ENCODE measurements at regions not wholly inside any gene's neighbourhood (a gene's known extent, or its start where the extent isn't known, plus 50 kb on each side); places are given as distances from the start of the nearest gene placed in this dataset.

GRCh38 chr6:4637691-4638433, 138.3 kb upstream of the CDYL start:
- intact Hi-C loops (cut with micrococcal nuclease; ENCODE audit: unreplicated experiment) (no loop called here), in situ Hi-C loops (cut with HindIII; ENCODE audit: low pct_unique_long_range_greater_than_20kb, low sequenced_read_pairs) (no loop called here)
- no peaks in the 10 kb centered on the region for H3K9me3 ChIP-seq (ENCODE audit: control insufficient read depth, insufficient read depth, low read depth, low read length)
- H3K27ac ChIP-seq (ENCODE audit: low read length) = no peak overlapping the region
- no peak for TF ChIP-seq CTCF (IDR thresholded peaks at IDR 0.05)
- no peak for TF ChIP-seq TCF7L2 (IDR thresholded peaks at IDR 0.05; ENCODE audit: low read depth, low read length)
- no peak for TF ChIP-seq SIN3A (IDR thresholded peaks at IDR 0.05; ENCODE audit: borderline replicate concordance, insufficient read depth, low read depth, low read length)
- no peak for TF ChIP-seq REST (IDR thresholded peaks at IDR 0.05; ENCODE audit: insufficient read depth in 1 of 2, low read depth in 2 of 2, low read length in 1 of 2)
- ChIA-PET CTCF (no interaction called here), POLR2A (no interaction called here)
- BruUV-seq (replicated peaks) = no TSS peak
- H3K4me1 ChIP-seq (ENCODE audit: control insufficient read depth, insufficient read depth, low read length) = no peaks in the 10 kb centered on the region
- H3K4me3 ChIP-seq (ENCODE audit: low read depth in 2 of 2, low read length in 2 of 2) = no peak overlapping the region
- H3K36me3 ChIP-seq (ENCODE audit: control insufficient read depth, insufficient read depth, low read length) = no peaks in the 10 kb centered on the region
- H3K27me3 ChIP-seq (ENCODE audit: control insufficient read depth, insufficient read depth, low read length) = no peaks in the 10 kb centered on the region
- no peak for ATAC-seq
- no peak for DNase-seq (ENCODE audit: low read depth, low spot score)

GRCh38 chr6:4636881-4637224, 139.4 kb upstream of the CDYL start:
- Histone ChIP-seq H3K4me1 (ENCODE audit: control insufficient read depth, insufficient read depth, low read length) (no peaks in the 10 kb centered on the region), H3K27me3 (ENCODE audit: control insufficient read depth, insufficient read depth, low read length) (no peaks in the 10 kb centered on the region), H3K9me3 (ENCODE audit: control insufficient read depth, insufficient read depth, low read depth, low read length) (no peaks in the 10 kb centered on the region), H3K36me3 (ENCODE audit: control insufficient read depth, insufficient read depth, low read length) (no peaks in the 10 kb centered on the region), H3K27ac (ENCODE audit: low read length) (no peak overlapping the region), H3K4me3 (ENCODE audit: low read depth in 2 of 2, low read length in 2 of 2) (no peak overlapping the region)
- BruUV-seq (replicated peaks) = no TSS peak
- no peak for TF ChIP-seq SIN3A (IDR thresholded peaks at IDR 0.05; ENCODE audit: borderline replicate concordance, insufficient read depth, low read depth, low read length)
- no peak for TF ChIP-seq POLR2AphosphoS5 (IDR thresholded peaks at IDR 0.05; ENCODE audit: low read depth, low read length)
- POLR2A ChIA-PET = no interaction called here
- intact Hi-C loops (cut with micrococcal nuclease; ENCODE audit: unreplicated experiment) (no loop called here), in situ Hi-C loops (cut with HindIII; ENCODE audit: low pct_unique_long_range_greater_than_20kb, low sequenced_read_pairs) (no loop called here)
- DNase-seq (ENCODE audit: low read depth, low spot score) = no peak
- no peak for ATAC-seq
- CTCF ChIA-PET = no interaction called here

- no peaks in the 10 kb centered on the region for H3K4me1 ChIP-seq (ENCODE audit: control insufficient read depth, insufficient read depth, low read length)
- CTCF ChIA-PET = no interaction called here
- intact Hi-C loops (cut with micrococcal nuclease; ENCODE audit: unreplicated experiment) (no loop called here), in situ Hi-C loops (cut with HindIII; ENCODE audit: low pct_unique_long_range_greater_than_20kb, low sequenced_read_pairs) (no loop called here)
- no peak for TF ChIP-seq CTCF (IDR thresholded peaks at IDR 0.05)
- TF ChIP-seq POLR2AphosphoS5 (IDR thresholded peaks at IDR 0.05; ENCODE audit: low read depth, low read length) = no peak
- DNase-seq (ENCODE audit: low read depth, low spot score) = no peak
- no peaks in the 10 kb centered on the region for H3K9me3 ChIP-seq (ENCODE audit: control insufficient read depth, insufficient read depth, low read depth, low read length)
- BruUV-seq (replicated peaks) = no TSS peak
- H3K36me3 ChIP-seq (ENCODE audit: control insufficient read depth, insufficient read depth, low read length) = no peaks in the 10 kb centered on the region
- no peak for ATAC-seq
- H3K27me3 ChIP-seq (ENCODE audit: control insufficient read depth, insufficient read depth, low read length) = no peaks in the 10 kb centered on the region
- no peak overlapping the region for H3K27ac ChIP-seq (ENCODE audit: low read length)
- H3K4me3 ChIP-seq (ENCODE audit: low read depth in 2 of 2, low read length in 2 of 2) = no peak overlapping the region
- POLR2A ChIA-PET = no interaction called here
These were observed 139.9 kb upstream of the CDYL start for GRCh38 chr6:4636191-4636880.

All from Panc1 (cell line).